SK-N-SH treated with all-trans-retinoic acid at 6 μM for 48 hours (cell line): ENCODE measurements at regions not wholly inside any gene's neighbourhood (a gene's known extent, or its start where the extent isn't known, plus 50 kb on each side); places are given as distances from the start of the nearest gene placed in this dataset.

Experiments used
- ATAC-seq: fragments of 200-7000 bp; cut with Tn5 transposase; 3 replicates; pipeline ENCODE4 v1.9.1; 2020; ENCODE audit warnings: mild to moderate bottlenecking, moderate library complexity
- ARNTL ChIP-seq: fragments of 450-650 bp; formaldehyde crosslinking; IDR thresholded peaks from 2 replicates; pipeline ENCODE4 v1.5.0; 2020; ENCODE audit warnings: low read depth, mild to moderate bottlenecking, moderate library complexity, borderline replicate concordance
- CSDC2 ChIP-seq: fragments of 250-450 bp; sonication (Bioruptor Pico); IDR thresholded peaks from 2 replicates; pipeline ENCODE4 v1.5.0; 2020; ENCODE audit warnings: mild to moderate bottlenecking, moderate library complexity
- ESRRG ChIP-seq: fragments of 250-450 bp; sonication (Bioruptor Pico); IDR thresholded peaks from 2 replicates; pipeline ENCODE4 v1.6.1; 2021; ENCODE audit warnings: mild to moderate bottlenecking
- GLIS3 ChIP-seq: fragments of 250-450 bp; sonication (Bioruptor Pico); IDR thresholded peaks from 2 replicates; pipeline ENCODE4 v1.5.0; 2020; ENCODE audit warnings: mild to moderate bottlenecking, moderate library complexity
- ISL1 ChIP-seq: fragments of 250-450 bp; sonication (Bioruptor Pico); IDR thresholded peaks from 2 replicates; pipeline ENCODE4 v2.1.2; 2022; ENCODE audit warnings: mild to moderate bottlenecking, moderate library complexity
- OSR1 ChIP-seq: fragments of 250-450 bp; sonication (Bioruptor Pico); IDR thresholded peaks from 2 replicates; pipeline ENCODE4 v1.8.0; 2022; ENCODE audit warnings: moderate library complexity, mild to moderate bottlenecking, inconsistent platforms
- RARB ChIP-seq: fragments of 250-450 bp; sonication (Bioruptor Pico); IDR thresholded peaks from 2 replicates; pipeline ENCODE4 v1.8.0; 2021; ENCODE audit warnings: mild to moderate bottlenecking, moderate library complexity
- SNAI2 ChIP-seq: fragments of 250-450 bp; sonication (Bioruptor Pico); IDR thresholded peaks from 2 replicates; pipeline ENCODE4 v1.5.0; 2020; ENCODE audit warnings: mild to moderate bottlenecking, moderate library complexity
- TOX ChIP-seq: fragments of 250-450 bp; sonication (Bioruptor Pico); IDR thresholded peaks from 2 replicates; pipeline ENCODE4 v1.8.0; 2021; ENCODE audit warnings: mild to moderate bottlenecking, moderate library complexity, borderline replicate concordance
- ZC3H10 ChIP-seq: fragments of 250-450 bp; sonication (Bioruptor Pico); IDR thresholded peaks from 2 replicates; pipeline ENCODE4 v1.5.1; 2021; ENCODE audit warnings: mild to moderate bottlenecking, moderate library complexity
- ZFP3 ChIP-seq: fragments of 250-450 bp; sonication (Bioruptor Pico); IDR thresholded peaks from 2 replicates; pipeline ENCODE4 v1.5.0; 2020; ENCODE audit warnings: mild to moderate bottlenecking, moderate library complexity
- ZFP30 ChIP-seq: fragments of 450-650 bp; formaldehyde crosslinking; IDR thresholded peaks from 2 replicates; pipeline ENCODE4 v1.5.0; 2022; ENCODE audit warnings: mild to moderate bottlenecking, moderate library complexity
- ZNF565 ChIP-seq: fragments of 450-650 bp; formaldehyde crosslinking; conservative IDR thresholded peaks from 2 replicates; pipeline ENCODE4 v1.5.0; 2020; ENCODE audit warnings: low read depth, mild to moderate bottlenecking, moderate library complexity
- ZNF70 ChIP-seq: fragments of 450-650 bp; formaldehyde crosslinking; IDR thresholded peaks from 2 replicates; pipeline ENCODE4 v1.5.0; 2020; ENCODE audit warnings: mild to moderate bottlenecking, moderate library complexity
- ZNF8 ChIP-seq: fragments of 450-650 bp; formaldehyde crosslinking; IDR thresholded peaks from 2 replicates; pipeline ENCODE4 v1.5.0; 2020; ENCODE audit warnings: mild to moderate bottlenecking, moderate library complexity
- TF ChIP-seq, protein P1 (sequence below): fragments of 250-450 bp; sonication (Bioruptor Pico); IDR thresholded peaks from 2 replicates; pipeline ENCODE4 v1.5.0; 2020; ENCODE audit warnings: mild to moderate bottlenecking, moderate library complexity
- TF ChIP-seq, protein P2 (sequence below): fragments of 250-450 bp; sonication (Bioruptor Pico); IDR thresholded peaks from 2 replicates; pipeline ENCODE4 v1.8.0; 2021; ENCODE audit warnings: low read depth, mild to moderate bottlenecking, moderate library complexity, borderline replicate concordance
- TF ChIP-seq, protein P3 (sequence below): fragments of 250-450 bp; sonication (Bioruptor Pico); IDR thresholded peaks from 2 replicates; pipeline ENCODE4 v1.5.1; 2021; ENCODE audit warnings: mild to moderate bottlenecking, moderate library complexity

DNA sequence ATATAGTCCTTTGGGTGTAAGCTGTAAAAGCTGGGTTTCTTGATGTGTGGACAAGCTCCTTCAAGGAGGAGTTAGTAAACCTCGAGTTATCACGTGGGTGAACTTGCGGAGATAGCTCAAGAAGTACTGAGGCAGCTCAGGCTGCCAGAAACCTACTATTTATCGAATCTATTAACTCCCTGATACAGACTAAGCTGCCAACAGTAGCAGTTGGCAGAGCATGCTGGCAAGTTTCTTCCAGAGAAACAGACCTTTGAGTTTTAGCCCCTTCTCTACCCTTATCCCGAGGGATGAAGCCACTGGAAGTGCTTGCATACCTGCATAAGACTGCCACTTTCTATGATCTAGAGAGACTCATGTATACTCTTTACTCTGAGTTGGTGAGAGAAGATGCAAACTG lies 624.5 kb upstream of the USP24 start:
- no peak for ATAC-seq
- no peak for TF ChIP-seq CSDC2 (CRISPR knock-in tag)
- TF ChIP-seq, protein P1, sequence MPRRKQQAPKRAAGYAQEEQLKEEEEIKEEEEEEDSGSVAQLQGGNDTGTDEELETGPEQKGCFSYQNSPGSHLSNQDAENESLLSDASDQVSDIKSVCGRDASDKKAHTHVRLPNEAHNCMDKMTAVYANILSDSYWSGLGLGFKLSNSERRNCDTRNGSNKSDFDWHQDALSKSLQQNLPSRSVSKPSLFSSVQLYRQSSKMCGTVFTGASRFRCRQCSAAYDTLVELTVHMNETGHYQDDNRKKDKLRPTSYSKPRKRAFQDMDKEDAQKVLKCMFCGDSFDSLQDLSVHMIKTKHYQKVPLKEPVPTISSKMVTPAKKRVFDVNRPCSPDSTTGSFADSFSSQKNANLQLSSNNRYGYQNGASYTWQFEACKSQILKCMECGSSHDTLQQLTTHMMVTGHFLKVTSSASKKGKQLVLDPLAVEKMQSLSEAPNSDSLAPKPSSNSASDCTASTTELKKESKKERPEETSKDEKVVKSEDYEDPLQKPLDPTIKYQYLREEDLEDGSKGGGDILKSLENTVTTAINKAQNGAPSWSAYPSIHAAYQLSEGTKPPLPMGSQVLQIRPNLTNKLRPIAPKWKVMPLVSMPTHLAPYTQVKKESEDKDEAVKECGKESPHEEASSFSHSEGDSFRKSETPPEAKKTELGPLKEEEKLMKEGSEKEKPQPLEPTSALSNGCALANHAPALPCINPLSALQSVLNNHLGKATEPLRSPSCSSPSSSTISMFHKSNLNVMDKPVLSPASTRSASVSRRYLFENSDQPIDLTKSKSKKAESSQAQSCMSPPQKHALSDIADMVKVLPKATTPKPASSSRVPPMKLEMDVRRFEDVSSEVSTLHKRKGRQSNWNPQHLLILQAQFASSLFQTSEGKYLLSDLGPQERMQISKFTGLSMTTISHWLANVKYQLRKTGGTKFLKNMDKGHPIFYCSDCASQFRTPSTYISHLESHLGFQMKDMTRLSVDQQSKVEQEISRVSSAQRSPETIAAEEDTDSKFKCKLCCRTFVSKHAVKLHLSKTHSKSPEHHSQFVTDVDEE = no peak
- TF ChIP-seq, all 23 proteins: peak for 0

DNA sequence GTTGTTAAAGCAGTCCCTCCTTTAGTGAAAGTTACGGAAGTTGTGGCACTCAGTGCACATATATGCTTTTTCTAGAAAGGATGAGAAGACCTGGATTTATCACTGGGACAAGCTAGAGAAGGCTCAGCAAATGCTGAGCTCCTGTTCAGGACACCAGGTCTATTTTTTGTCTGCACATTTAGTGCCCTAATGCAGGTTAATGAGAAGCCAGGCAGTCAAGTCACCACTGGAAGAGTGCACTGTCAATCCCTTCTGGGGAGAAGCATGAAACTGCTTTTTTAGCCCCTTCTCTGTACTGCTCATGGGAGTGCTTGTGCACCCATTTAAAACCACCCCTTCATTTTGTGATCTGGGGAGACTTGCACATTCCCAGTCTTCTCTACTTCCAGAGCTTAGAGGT lies 624.1 kb upstream of the USP24 start:
- ATAC-seq = no peak
- TF ChIP-seq CSDC2 (CRISPR knock-in tag) (no peak), ZNF8 (CRISPR knock-in tag) (no peak), ZNF70 (CRISPR knock-in tag) (no peak), ESRRG (CRISPR knock-in tag) (no peak), TOX (CRISPR knock-in tag) (no peak), ISL1 (CRISPR knock-in tag) (no peak), ZFP30 (CRISPR knock-in tag) (no peak), RARB (CRISPR knock-in tag) (no peak), ZNF565 (CRISPR knock-in tag) (no peak), ZC3H10 (no peak), ARNTL (CRISPR knock-in tag) (no peak), ZFP3 (CRISPR knock-in tag) (no peak), OSR1 (CRISPR knock-in tag) (no peak), SNAI2 (CRISPR knock-in tag) (no peak)
- TF ChIP-seq, protein P2, sequence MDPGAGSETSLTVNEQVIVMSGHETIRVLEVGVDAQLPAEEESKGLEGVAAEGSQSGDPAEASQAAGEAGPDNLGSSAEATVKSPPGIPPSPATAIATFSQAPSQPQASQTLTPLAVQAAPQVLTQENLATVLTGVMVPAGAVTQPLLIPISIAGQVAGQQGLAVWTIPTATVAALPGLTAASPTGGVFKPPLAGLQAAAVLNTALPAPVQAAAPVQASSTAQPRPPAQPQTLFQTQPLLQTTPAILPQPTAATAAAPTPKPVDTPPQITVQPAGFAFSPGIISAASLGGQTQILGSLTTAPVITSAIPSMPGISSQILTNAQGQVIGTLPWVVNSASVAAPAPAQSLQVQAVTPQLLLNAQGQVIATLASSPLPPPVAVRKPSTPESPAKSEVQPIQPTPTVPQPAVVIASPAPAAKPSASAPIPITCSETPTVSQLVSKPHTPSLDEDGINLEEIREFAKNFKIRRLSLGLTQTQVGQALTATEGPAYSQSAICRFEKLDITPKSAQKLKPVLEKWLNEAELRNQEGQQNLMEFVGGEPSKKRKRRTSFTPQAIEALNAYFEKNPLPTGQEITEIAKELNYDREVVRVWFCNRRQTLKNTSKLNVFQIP (CRISPR knock-in tag) = no peak
- TF ChIP-seq, protein P1 = no peak
- TF ChIP-seq, protein P3, sequence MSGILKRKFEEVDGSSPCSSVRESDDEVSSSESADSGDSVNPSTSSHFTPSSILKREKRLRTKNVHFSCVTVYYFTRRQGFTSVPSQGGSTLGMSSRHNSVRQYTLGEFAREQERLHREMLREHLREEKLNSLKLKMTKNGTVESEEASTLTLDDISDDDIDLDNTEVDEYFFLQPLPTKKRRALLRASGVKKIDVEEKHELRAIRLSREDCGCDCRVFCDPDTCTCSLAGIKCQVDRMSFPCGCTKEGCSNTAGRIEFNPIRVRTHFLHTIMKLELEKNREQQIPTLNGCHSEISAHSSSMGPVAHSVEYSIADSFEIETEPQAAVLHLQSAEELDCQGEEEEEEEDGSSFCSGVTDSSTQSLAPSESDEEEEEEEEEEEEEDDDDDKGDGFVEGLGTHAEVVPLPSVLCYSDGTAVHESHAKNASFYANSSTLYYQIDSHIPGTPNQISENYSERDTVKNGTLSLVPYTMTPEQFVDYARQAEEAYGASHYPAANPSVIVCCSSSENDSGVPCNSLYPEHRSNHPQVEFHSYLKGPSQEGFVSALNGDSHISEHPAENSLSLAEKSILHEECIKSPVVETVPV (CRISPR knock-in tag) = no peak

DNA sequence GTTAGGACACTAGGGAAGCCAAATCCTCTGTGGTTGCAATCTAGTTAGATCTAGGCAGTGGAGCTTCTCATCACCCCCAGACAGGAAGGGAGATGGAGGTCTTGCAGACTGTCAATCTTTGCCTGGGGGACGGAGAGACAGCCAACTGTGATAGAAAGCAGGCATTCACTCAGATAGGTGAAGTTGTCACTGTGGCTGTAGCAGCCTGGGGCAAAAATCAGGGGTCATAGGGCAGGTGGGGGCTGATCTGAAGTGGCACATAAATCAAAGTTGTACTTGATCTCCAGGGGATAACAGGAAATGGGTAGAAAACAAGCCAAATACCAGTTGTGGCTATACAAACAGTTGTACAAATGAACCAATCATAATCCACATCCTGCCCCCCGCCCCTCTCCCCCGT lies 620.9 kb upstream of the USP24 start:
- ATAC-seq = no peak
- TF ChIP-seq ZNF70 (CRISPR knock-in tag) (no peak), GLIS3 (CRISPR knock-in tag) (no peak)
- TF ChIP-seq, protein P1 = no peak
